Fibroblast of peridontal ligament (primary cell): ENCODE measurements at regions not wholly inside any gene's neighbourhood (a gene's known extent, or its start where the extent isn't known, plus 50 kb on each side); places are given as distances from the start of the nearest gene placed in this dataset.

Source experiments
- DNase-seq: peaks from one replicate; pipeline ENCODE4 v3.0.0-alpha.2; 2010; ENCODE audit errors: extremely low read depth

GRCh38 chr5:8633259-8633658 lies 764.3 kb downstream of the MTRR start:
- peak; percentile 76 for DNase-seq

GRCh38 chr5:8633696-8634095 lies 764.7 kb downstream of the MTRR start:
- peak; percentile 91 for DNase-seq

DNA sequence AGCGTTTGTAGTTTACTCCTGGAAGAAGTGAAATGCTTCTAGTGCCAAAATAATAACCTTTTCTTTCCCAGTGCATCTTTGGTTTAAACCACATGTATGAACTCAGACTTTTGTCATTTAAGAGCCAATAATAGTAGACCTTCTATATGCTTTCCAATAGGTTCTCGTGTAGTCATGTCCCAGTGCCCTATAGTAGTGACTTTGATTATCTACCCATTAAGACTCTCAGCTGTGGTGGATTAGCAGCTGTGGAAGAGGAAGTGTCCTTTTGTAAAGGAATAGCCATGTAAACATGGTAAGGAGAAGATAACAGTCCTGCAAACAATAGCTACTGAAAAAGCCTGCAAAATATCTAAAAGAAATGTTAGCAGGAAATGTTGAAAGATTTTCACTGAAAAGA lies 765.3 kb downstream of the MTRR start:
- no peak for DNase-seq

DNA sequence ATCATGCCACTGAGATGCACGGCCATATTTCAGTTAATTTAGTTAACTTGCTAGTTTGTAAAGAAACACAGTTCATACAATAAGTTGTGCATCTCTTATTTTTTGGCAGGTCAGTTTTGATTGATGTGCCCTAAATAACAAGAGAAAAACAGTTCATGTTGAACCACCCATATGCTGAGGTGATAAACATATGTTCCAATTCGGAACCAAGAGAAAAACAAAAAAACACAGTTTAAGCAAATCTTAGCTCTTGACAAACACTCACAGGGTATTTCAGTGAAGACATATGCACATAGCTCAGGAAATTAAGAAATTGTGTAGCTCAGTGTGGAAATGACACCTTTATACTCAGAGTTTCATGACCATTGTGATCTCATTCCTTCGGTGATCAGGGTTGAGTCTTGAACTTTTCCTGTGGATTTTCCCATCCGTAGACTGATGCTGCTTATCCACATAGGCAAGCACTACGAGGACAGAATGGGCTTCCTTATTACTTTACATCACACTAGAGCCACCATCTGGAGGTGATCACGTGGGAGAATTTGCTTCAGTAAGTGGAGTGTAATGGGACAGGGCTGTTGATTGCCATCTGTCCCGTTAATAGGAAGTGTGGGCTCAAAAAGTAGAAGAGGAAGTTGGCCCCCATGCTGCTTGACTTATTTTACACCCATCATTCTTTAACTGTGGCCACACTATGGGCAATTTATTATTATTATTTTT lies 773.0 kb downstream of the MTRR start:
- no peak for DNase-seq

GRCh38 chr5:8644377-8644776 lies 775.4 kb downstream of the MTRR start:
- DNase-seq: no peak

DNA sequence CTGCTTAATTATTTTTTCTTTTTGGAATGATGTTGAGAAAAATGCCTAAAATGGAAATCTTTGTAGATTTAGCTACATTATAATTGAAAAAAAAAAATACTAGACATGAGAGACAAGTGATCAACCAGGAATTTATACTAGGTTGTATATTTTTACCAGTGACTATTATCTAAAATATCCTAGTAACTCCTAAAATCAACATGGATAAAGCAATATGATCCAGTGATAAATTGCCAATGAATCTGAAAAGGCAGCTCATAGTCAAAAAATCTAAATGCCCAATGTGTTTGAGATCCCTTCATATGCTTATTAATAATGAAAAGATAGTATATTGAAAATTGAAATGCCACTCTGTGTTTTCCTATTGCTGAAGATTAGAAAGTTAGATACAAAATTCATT lies 778.2 kb downstream of the MTRR start:
- no peak for DNase-seq

DNA sequence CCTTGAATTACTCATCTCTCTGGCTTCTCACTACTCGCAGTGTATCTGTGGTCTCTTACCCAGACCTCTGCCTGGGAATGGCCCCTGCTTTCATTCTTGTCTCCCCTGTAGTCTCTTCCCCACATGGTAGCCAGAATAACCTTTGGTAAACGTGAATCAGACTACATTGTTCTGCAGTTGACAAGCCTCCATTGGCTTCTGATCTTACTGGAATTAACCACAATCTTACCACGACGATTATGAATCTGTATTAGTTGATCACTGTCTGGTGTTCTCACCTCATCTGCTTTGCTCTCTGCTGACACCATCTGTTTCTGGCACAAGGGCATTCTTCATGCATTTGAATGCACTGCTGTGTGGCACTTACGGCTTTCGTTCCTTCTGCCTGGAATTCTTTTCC lies 781.2 kb downstream of the MTRR start:
- DNase-seq: no peak

DNA sequence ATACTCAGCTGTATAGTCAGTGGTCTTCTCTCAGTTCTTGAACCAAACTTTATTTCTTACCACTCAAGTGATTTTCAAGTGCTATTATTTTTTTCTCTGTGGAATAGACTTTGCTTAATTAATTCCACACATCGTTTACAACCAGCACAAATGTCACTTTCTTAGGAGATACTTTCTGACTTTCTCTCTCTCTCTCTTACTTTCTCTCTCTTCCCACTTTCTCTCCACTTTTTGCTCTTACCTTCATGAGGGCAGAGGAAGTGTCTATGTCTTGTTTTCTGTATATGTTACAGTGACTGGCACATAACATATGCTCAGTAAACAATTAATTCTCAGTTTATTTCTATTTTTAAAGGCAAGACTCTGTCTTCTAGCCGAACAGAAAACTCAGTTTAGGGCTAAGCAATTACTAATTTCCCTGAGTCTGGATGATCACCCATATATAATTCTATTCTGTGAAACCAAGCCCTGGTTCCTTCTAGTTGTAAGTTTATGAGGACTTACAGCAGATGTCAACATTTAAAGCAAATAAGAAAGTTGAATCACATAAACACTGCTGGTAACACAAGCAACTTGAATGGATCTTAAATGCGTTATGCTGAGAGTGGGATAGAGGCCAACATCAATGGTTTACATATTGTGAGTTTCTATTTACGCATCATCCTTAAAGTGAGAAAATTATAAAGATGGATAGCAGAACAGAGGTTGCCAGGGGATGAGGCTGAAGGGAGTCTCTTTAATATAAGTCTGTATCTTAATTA lies 791.4 kb downstream of the MTRR start:
- peak; percentile 29 for DNase-seq

DNA sequence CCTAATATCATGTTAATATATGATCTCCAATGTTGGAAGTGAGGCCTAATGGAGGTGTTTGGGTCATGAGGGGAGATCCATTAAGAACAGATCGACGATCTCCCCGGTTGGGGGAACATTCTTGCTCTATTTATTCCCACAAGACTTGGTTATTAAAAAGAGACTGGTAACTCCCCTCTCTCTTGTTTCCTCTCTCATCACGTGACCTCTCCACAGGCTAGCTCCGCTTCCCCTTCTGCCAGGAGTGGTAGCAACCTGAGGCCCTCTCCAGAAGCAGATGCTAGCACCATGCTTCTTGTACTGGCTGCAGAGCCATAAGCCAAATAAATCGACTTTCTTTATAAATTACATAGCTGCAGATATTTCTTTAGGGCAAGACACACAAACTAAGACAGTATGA lies 794.4 kb downstream of the MTRR start:
- DNase-seq: no peak

GRCh38 chr5:8675182-8675581 lies 806.2 kb downstream of the MTRR start:
- no peak for DNase-seq

- peak; percentile 9 for DNase-seq
These were observed 807.7 kb downstream of the MTRR start for GRCh38 chr5:8676695-8677094.

GRCh38 chr5:8682381-8682780 lies 813.4 kb downstream of the MTRR start:
- no peak for DNase-seq

GRCh38 chr5:8683496-8683895 lies 814.5 kb downstream of the MTRR start:
- DNase-seq: no peak

- peak; percentile 12 for DNase-seq
These were observed 816.8 kb downstream of the MTRR start for GRCh38 chr5:8685704-8686103.

- DNase-seq: peak; percentile 91
These were observed 817.8 kb downstream of the MTRR start for GRCh38 chr5:8686707-8687106.

DNA sequence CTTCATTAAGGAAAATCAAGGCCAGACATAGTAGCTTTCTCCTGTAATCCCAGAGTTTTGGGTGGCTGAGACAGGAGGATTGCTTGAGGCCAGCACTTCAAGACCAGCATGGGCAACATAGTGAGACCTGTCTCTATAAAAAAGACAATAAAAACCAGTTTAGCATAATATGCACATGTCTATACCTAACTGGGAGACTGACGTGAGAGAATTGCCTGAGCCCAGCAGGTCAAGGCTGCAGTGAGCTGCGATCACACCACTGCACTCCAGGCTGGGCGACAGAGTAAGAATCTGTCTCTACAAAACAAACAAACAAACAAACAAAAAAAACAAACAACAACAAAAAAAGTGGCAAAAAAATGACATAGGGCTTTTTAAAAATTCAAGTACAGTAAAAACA lies 820.8 kb downstream of the MTRR start:
- no peak for DNase-seq

DNA sequence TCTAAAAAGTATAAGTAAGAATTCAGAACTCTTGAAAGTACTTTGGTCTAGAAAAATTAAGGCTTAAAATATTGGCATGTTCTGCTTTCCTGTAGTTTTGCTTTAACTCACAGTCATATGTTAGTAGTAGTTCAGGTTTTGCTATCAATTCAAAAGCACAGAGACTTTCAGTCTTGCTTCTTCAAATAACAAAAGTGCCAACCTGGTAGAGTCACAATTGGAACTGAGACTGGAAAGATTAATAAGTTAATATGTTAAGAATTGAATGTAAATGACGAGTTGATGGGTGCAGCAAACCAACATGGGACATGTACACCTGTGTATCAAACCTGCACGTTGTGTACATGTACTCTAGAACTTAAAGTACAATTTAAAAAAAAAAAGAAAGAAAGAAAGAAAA lies 822.3 kb downstream of the MTRR start:
- no peak for DNase-seq

GRCh38 chr5:8693341-8693844 lies 824.4 kb downstream of the MTRR start:
- DNase-seq: no peak

GRCh38 chr5:8694545-8694944 lies 825.6 kb downstream of the MTRR start:
- DNase-seq: no peak

DNA sequence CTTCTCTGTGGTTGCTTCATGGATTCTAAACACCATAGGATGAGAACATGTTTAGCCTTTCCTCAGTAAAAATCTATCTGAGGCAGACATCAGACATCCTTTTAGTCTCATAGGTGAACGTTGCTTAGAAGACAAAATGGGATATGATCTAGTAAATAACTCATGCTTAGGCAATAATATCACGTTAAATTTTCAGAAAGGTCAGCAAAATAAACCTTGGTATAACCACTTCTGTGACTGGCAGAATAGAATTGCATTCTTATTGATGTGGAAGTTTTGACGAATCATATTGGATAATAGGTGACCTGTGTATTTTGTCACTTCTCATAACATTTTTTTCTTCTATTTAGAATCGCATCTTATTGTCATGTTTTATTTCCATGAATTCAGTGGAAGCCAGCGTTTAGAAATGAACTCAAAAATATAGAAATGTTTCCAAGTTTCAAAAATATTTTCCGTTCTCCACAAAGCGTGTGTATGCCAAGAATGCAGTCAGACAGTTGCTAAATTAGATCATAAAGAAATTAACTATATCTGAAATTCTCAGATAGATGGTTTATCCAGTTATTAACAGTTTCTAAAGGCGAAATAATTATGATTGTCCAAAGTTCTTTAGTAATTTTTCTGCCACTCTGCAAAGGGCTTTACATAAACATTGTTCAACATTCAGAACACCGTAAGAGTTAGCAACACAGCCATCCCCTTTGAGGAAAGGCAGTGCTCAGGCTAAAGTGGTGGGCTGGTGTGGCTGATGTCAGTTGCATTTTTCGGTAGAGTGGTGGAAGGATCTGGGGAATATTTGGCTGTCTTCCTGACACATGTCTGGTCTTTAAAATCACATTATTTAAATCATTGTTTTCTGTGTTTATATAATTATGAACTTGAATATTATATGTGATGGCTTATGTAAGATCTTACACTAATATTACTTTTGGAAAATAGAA lies 827.2 kb downstream of the MTRR start:
- peak; percentile 15 for DNase-seq

GRCh38 chr5:8700222-8700621 lies 831.3 kb downstream of the MTRR start:
- peak; percentile 10 for DNase-seq

DNA sequence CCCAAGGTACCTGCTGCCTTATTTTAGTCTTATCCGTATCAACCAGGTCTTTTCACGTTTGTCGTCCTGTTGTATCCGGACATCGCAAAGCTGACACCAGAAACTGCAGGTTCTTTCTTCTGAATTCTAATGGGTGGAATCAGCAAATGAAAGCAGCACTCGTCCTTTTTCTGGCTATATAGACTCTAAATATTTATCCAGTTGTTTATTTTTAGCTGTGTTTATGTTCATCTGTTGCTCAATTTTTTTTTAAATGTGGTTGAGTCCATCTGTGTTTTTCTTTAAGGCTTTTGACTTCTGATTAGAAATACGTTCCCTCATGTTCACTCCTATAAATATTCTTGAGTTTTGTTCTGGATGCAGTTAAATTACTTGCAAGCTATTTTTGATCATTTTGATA lies 831.7 kb downstream of the MTRR start:
- DNase-seq: peak; percentile 46
